ENCODE measurements at regions not wholly inside any gene's neighbourhood (a gene's known extent, or its start where the extent isn't known, plus 50 kb on each side); places are given as distances from the start of the nearest gene placed in this dataset.

DNA sequence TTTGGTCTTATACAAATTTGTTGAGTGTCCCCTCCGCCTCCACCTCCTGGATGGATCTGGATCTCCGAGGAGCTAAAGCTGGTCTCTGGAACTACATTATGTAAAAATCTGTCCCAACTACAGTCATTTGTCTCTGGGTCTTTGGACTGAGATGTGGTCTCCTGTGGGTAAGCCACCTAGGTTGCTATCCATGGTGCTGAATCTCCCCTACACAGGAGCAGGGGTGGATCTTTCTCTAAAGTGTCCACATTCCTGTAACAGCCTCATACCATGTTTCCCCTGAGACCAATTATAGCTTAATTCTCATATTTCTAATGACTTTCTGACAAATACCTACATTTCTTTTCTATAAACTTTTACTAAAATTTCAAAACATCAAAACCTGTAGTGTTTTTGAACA, 625.8 kb downstream of the TAFA4 start:
- DNase-seq (ENCODE audit: low read depth): no peak

DNA sequence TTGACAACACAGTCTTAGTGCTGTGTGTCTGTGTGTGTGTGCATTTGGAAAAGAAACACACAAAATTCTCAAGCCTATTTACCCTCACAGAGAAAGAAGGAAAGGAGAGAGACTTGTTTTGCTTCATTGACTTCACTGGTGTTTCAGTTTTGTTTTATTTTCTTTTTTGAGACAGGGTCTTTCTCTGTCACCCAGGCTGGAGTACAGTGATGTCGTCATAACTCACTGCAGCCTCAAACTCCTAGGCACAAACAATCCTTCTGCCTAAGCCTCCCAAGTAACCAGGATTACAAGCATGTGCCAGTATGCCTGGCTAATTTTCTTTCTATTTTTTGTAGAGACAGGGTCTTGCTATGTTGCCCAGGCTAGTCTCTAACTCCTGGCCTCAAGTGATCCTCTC, 636.9 kb downstream of the TAFA4 start:
- no peak for DNase-seq (ENCODE audit: low read depth)

DNA sequence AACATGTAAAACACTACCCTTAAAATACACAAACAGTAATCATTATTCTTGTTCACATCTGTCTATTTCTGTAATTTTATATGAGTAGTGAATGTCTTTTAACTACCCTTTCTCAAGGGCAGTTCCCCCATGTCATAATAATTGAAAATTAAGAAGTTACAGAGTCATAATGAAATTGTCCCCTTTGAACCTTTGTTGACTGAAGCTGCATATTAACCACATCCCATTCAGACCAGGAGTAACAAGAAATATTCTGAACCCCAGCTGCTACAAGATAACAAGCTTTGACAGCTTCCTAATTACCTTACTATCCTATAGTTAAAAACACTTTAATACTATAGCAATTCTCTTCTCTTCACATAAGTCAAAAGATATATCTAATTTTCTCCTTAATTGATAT, 635.9 kb upstream of the SUCLG2 start:
- no peak for DNase-seq (ENCODE audit: low read depth)

DNA sequence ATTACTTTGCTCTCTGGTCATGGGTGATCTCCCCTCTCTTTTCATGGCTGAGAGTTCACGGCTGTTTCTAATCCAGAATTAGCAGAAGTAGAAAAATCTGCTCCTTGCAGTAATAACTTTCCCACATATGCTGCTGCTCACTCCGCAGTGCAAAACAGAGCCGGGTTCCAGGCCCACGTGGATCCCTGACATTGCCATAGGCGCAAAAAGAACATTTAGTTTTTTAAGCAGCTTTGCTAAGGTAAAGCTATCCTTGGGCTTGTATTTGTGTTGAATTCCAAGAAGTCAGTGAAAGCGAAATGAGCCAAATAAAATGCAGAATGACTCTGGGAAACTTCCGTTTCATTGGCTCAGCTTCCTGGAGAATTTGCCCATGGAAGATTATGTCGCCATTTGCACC, 633.7 kb upstream of the SUCLG2 start:
- no peak for DNase-seq (ENCODE audit: low read depth)

DNA sequence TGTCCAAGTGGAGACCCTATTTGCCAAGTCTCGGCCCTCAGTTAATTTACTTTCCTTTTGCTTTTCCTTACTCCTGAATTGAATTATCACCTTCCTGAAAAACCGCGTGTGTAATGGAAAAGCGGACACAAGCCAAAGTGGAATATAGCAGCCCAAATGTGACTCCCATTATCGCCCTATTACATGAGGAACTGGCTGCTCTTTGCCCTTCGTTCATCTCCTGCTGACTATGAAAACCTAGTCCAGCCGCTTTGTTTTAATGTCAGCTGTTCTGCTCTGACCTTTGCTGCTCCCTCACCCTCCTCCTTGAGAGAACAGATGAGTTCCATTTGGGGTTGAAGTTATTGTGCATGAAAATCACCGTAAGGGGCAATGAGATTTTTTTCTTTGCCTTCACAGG, 632.7 kb upstream of the SUCLG2 start:
- no peak for DNase-seq (ENCODE audit: low read depth)

DNA sequence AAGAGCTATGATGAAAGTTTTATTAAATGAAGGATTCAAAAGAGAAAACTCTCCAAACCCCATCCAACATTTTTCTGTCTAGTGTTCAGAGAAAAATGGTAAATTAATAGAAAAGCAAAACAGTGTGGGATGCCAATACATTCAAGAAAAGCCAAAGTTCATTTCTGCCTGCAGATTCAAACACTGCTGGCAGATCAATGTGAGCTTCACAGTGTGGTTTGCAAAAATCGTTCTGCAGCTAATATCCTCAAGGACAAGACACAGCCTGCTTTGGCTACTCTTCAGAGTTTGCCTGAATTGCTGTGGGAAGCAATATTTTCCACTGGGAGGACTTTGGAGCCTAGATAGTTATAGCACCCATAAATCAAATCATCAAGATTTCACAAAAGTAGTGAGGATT, 619.9 kb upstream of the SUCLG2 start:
- no peak for DNase-seq (ENCODE audit: low read depth)

DNA sequence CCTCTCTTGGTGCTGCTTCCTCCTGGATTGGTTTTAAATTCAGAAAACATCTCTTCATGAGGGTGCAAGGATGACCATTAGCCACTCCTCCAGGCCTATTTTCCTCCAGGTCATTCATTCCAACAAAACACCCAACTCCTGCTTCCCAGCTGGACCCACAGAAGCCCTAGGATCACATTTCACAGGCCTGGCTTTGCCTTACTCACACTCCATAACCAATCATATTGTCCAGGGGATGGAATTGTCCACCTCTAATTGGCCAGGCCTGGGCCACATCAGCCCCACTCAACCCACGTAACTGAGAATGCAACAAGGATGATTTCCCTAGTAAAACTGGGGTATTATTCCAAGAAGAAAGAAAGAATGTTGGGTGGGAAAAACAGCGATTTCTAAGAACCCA, 616.7 kb upstream of the SUCLG2 start:
- no peak for DNase-seq (ENCODE audit: low read depth)

DNA sequence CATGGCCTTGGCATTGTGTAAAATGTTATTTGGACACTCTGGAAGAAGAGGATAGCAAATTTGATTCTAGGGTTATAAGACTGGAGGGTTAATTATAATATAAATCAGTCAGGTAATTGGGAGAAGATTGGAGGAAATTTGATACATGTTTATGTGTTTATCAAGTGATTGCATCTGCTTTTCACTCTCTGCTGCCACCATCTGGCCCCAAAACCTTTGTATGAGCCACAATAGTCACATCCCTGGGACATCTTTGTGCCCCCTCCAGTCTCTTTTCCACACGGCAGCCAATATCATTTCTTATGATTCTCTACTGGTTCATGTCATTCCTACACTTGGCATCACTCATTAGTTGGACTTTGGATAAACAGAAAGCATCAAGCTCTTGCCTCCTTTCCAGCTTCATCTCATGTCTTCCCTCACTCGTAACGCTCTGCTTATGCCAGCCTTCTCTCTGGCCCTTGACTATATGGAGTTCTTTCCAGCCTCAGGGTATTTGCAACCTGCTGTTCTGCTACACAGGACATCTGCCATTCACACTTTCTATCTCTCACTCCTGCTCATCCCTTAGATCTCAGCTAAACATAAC, 602.3 kb upstream of the SUCLG2 start:
- DNase-seq (ENCODE audit: low read depth): no peak

DNA sequence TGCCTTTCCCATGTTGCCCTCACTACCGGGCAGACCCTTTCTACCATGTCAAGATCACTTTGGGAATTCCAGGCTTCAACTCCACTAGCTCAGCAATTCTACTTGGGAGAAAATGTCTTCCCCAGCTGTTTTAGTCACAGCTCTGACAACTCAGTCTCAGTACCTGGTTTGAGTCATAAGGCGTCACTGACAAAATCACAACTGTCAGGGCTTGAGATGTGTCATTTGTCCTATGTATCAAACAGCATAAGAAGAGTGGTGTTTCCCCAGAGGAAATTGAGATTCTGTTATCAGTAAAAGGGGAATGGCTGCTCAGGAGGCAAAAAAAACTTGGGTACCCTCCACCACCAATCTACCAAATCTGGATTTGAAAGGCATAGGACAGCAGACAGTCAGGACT, 594.9 kb upstream of the SUCLG2 start:
- DNase-seq (ENCODE audit: low read depth): no peak

DNA sequence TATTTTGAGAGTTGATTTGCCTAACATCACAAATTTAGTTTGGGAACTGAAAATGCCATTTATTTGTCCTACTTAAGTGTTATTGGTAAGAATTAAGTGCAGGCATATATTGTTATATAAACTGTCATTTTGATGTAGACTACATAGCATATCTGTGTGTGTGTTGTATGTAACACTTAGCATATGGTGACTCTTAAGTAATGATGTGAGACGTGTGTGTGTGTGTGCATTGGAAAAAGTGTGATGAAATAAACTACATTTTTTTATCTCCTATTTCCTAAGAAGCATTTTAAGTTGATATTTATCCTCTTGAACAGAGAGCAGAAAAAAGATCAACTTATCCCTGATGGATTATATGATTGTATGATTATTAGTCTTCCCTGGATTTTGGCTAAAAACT, 588.2 kb upstream of the SUCLG2 start:
- no peak for DNase-seq (ENCODE audit: low read depth)

DNA sequence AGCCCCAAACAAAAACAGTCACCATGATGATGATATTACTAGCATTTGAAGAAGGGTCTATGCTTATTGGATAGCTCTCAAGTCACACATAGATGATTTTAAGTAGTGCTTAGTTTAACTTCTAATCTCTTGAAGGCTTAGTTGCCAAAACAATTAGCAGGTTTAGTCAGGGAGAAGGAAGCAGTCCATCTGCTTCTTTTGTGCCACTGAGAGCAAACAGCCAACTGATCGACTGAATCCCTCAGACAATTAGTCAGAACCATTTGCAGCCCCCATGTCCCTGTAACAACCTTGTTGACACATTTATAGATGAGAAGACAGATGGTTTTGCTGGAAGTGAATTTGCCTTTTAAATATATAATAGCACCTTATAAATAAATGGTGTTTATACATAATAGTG, 585.1 kb upstream of the SUCLG2 start:
- no peak for DNase-seq (ENCODE audit: low read depth)

DNA sequence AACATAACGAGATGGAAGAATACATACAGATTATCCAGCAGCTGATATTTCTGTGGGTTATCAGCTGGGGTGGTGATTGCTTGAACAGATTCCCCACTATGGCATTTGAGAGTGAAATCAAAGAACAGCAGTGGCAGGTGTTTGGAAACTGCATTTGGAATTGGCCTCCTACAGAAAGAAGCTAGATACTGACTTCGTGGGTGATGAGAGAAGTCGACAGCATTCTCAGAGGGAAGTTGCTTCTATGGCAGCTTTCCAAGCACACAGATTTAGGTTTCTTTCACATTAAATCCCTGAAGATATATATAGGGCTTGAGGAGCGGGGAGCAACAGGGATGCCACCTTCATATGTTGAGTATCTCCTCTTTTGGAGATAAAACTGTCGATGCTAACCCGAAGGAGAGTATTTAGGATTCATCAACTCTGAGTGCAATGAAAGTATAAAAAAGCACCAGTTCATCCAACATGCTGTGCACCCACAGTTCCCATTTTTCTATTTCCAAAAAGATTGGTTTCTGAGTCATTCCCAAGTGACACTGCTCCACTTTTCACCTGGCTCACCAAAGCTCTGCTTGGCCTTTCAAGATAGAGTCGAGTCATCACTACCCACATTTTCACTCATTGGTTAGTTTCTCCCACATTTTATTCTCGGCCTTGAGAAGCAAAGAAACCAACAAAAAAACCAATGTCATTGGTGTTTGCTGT, 579.8 kb upstream of the SUCLG2 start:
- DNase-seq (ENCODE audit: low read depth): no peak

DNA sequence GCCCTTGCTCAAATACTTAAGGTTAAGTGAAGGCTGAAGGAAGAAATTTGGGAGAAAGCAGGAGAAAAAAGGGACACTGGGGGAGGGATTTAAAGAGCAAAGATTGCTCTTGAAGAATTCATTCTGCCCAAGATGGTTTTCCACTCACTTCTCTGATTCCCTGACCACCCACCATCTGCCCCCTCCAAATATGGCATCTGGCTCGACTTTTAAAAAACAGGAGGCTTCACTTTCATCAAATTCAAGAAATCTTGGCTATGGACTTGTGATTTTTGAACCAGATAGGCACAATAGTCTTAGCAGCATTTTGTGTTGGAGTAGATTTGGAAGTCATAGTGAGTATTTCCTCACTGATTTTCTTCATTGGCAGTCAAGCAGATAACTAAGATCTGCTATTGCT, 574.4 kb upstream of the SUCLG2 start:
- DNase-seq (ENCODE audit: low read depth): no peak

DNA sequence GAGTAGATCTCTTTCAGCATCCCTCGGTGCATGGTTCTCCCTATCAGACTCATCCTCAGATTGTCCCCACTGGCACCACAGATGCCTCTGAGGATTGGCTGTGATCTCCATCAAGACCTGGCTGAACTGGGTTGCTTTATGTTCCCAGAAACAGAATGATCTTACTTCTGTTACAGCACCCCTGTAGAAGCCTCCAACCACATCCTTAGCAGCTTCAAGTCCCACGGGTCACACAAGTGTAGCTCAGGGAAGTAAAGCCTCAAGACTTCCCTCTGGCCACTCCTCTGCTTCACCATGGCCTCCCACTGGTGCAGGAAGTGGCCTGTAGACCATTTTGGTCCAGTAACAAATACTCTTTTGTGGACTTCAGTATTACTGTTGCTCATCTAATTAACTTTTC, 566.4 kb upstream of the SUCLG2 start:
- DNase-seq (ENCODE audit: low read depth): no peak

DNA sequence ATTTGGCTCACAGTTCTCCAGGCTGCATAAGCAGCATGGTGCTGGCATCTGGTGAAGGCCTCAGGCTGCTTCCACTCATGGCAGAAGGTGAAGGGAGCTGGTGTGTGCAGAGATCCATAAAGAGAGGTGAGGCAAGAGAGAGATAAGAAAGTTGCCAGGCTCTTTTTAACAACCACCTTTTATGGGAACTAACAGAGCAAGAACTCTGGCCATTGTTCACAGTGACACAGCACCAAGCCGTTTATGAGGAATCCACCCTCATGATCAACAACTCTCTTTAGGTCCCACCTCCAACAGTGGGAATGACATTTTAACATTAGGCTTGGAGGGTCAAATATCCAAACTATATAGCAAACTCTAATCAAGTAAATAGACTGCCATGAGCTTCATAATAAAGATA, 557.2 kb upstream of the SUCLG2 start:
- no peak for DNase-seq (ENCODE audit: low read depth)

DNA sequence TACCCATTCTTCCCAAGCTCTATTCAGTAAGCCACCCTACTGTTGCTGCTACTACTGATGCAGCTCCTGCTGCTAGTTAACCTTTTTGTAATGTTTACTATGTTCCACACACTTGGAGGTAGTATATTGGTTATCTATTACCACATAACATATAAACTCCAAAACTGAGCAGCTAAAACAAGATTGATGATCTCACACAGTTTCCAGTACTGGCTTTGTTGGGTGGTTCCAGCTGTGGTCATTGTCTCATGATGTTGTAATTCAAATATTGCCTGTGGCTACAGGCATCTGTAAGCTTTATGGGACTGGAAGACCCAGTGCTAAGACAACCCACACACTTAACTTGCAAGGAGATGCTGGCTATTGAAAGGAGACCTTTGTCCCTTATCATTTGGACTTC, 556.2 kb upstream of the SUCLG2 start:
- no peak for DNase-seq (ENCODE audit: low read depth)

DNA sequence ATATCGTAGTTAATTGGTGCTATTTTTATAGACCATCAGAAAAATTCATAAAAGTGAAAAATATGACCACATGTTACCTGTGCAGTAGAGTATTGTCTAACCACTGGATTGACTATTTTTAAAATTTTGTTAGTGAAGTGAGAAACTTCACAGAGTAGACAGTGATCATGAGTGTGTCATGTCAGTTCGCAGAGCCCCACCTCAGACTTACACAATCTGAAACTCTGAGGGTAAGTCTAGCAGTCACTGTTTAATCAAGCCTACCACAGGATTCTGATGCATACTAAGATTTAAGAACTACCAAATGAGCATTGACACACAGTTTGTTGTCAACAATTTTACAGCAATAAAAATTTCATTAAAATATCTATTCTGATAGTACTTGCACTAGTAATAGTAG, 552.9 kb upstream of the SUCLG2 start:
- no peak for DNase-seq (ENCODE audit: low read depth)

DNA sequence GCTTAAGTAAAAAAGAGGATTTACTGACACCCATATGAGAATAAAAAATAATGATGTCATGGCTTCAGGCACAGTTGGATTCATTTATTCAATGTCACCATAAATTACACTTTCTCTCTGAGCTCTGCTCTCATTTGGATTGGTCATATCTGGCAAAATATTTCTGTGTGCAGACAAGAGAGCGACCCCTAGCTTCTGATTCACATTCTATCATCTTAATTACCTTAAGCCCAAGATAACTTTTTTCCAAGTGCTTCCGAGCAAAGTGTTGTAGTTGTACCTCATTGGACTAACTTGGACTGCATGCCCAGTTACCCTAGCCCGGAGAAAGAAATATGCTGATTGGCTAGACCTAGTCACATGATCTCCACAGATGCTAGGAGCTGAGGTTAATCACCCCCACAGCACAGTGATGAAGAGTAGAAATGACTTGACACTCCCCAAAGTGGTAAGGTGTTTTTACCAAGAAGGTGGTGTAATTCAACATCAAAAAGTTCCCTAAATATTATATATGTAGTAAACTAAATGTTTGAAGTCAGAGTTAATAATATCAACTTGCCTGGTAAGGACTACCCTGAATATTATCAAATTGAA, 552.2 kb upstream of the SUCLG2 start:
- no peak for DNase-seq (ENCODE audit: low read depth)

DNA sequence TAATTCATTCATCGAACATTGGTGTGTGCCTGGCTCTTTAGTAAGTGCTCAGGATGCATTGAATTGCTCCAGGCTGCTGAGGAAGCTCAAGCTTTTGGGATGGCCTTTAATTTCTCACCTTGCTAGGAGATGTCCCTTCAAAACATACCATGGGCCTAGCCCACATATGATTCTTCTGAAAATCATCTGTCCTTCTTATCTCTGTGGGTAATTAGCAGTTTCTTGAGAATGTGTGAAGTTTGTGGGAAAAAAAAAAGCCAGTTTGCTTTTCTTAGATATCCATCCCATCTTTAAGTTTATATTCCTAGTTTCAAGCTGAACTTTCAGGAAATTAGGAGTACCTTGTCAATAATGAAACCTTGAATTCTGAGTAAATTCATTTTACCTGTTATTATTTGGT, 532.3 kb upstream of the SUCLG2 start:
- no peak for DNase-seq (ENCODE audit: low read depth)

DNA sequence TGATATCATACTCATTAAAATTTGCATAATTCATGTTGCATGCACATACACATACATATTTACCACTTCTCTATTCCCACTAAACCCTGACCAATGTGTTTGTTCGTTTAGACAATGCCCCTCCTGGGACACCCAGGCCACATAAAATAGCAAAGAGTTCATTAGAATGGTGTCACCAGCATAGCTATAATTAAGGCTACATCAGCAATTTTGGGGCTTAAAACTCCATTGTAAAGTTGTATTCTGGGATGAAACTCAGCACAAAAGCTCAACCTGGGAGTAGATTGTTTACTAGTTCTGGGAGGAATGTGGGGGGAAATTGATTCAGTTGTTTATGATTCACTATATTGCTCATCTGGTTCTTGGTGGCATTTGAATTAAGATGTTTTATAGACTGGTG, 522.2 kb upstream of the SUCLG2 start:
- DNase-seq (ENCODE audit: low read depth): no peak

DNA sequence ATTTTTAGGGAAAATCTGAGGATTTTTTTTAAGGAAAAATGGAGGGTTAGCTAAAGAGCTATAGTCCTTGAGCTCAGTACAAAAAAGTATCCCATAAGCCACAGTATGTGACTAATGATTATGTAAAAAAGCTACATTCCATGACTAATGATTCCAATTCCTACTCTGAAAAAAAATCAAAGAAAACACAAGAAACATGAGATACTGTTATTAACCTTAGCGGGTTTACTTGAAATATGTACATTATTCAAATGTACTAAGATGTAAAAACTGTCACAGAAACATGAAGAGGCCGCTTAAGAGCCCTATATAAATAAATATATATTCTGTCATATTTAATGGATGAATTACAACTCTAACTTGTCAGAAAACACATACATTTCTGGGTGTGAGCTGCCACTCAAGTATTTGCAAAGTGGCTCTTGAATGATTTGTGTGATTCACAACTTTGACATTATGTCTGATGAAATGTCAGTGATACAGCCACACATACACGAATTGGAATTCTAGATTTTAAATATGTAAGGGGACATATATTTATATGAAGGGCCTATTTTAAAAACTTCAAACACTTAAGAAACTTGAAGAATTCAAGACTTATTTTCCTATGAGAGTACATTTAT, 518.7 kb upstream of the SUCLG2 start:
- DNase-seq (ENCODE audit: low read depth): no peak

DNA sequence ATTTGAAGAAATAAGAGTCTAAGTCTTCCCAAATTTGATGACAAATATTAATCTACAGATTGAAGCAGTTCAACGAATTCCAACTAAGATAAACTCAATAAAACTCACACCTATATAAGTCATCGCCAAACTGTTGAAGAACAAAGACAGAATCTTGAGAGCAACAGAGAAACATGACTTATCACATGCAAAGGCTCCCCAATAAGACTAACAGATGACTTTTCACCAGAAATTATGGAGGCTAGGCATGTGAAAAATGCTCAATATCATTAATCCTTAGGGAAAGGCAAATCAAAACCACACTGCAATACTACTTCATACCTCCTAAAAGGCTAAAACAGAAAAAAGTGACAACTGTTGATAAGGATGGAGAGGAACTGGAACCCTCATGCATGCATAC, 517.6 kb upstream of the SUCLG2 start:
- DNase-seq (ENCODE audit: low read depth): no peak

DNA sequence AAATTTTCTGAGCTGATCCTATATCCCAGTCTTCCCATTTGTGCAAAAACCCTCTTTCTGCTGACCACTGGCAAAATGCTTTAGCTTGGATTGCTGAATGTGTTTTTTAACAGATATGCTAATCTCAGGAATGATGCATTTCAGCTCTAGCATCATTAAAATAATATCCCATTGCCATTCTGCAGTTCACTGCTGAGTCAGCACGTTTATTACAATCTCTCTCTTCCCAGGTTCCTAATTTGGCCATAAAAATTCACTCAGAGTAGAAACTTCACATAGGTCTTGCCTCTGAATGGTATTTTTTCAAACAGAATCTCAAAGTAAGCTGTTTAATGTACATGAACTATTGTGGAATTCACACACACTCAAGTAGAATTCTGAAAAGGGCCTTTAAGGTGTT, 509.6 kb upstream of the SUCLG2 start:
- no peak for DNase-seq (ENCODE audit: low read depth)

DNA sequence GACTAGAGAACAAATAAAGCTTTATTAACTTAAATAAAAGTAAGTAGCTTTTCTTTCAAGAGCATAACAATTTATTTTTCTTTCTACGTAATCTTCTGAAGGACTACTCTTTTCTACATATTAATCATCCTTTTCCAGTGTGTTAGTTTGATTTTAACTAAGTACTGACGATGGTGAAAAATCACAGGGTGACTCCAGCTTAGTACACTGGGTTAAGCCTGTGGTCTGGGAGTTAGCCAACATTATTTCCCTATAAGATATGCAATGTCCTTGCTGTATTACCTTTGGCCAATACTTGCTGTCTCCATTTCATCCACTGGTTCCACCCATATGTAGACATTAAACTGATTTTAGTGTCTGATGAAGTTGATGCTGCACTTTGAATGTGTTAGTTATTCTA, 508.6 kb upstream of the SUCLG2 start:
- no peak for DNase-seq (ENCODE audit: low read depth)
